Mucosa of rectum (tissue), 2 donors: ENCODE measurements at regions not wholly inside any gene's neighbourhood (a gene's known extent, or its start where the extent isn't known, plus 50 kb on each side); places are given as distances from the start of the nearest gene placed in this dataset.

ENCODE experiments used
- H3K27ac ChIP-seq, 2 donors: one replicate each; pipeline ENCODE4 v1.7.0; 2013; ENCODE audit warnings: inconsistent platforms in 2 of 2, low read depth in 2 of 2, low read length in 2 of 2
- H3K27me3 ChIP-seq, 2 donors: one replicate each; pipeline ENCODE4 v1.7.0; 2013; ENCODE audit warnings: low read length in 2 of 2; ENCODE audit not compliant: control insufficient read depth in 2 of 2, insufficient read depth in 2 of 2
- H3K36me3 ChIP-seq, 2 donors: one replicate each; pipeline ENCODE4 v1.7.0; 2013; ENCODE audit warnings: low read length in 2 of 2; ENCODE audit not compliant: control insufficient read depth in 2 of 2, insufficient read depth in 2 of 2
- H3K4me1 ChIP-seq, 2 donors: one replicate each; pipeline ENCODE4 v1.7.0; 2013; ENCODE audit warnings: low read length in 2 of 2, mild to moderate bottlenecking in 1 of 2; ENCODE audit not compliant: control insufficient read depth in 2 of 2, insufficient read depth in 2 of 2
- H3K4me3 ChIP-seq, 2 donors: one replicate each; pipeline ENCODE4 v1.7.0; 2013; ENCODE audit warnings: low read length in 2 of 2
- H3K9ac ChIP-seq, 2 donors: one replicate each; pipeline ENCODE4 v1.7.0; 2013; ENCODE audit warnings: low read length in 2 of 2, low read depth in 1 of 2, mild to moderate bottlenecking in 1 of 2
- H3K9me3 ChIP-seq, 2 donors: one replicate each; pipeline ENCODE4 v1.7.0; 2013; ENCODE audit warnings: low read length in 2 of 2; ENCODE audit not compliant: control insufficient read depth in 2 of 2
- donor health status: healthy.
- donor health status: Normal muscosa, but diverticular disease.

DNA sequence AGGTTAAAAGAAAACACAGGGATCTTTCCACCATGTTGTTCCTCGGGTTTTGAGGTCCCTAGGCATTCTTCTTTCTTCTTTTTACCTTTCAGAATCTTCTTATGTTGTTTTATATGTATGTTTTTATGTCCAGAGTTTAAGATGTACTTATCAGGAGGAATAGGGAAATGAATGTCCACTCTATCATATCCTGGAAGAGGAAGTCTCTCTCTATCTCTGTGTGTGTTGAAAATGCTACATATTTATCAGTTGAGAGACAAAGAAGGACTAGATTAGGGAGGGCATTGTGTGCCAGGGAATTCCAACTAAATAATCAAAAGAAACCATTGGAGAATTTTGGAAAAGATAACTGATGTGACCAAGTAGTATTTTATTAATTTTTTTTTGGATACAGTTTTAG lies 200.5 kb upstream of the POT1 start:
- Histone ChIP-seq H3K4me3 (no peak overlapping the region), H3K27ac (no peak overlapping the region), H3K4me1 (no peaks in the 10 kb centered on the region), H3K9ac (no peak overlapping the region), H3K27me3 (no peaks in the 10 kb centered on the region), H3K36me3 (no peaks in the 10 kb centered on the region), H3K9me3 (no peaks in the 10 kb centered on the region)

DNA sequence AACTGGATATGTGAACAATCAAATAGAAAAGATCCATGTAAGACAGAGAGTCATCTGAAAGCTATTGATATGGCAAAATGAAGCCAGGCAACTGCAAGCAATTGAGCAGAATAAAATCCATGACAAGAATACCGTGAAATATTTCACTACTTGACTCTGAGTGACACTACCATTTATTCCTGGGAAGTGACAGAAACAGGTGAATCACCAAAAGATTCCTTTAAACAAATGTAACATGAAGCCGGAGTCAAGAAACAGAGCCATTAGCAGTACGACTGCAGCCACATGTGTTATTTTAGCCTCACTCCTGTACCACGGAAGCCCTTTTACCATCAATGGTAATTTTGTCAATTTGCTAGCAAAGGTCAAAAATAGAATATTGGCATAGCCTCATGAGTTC lies 197.7 kb upstream of the POT1 start:
- Histone ChIP-seq H3K9me3 (no peaks in the 10 kb centered on the region), H3K27ac (no peak overlapping the region), H3K9ac (no peak overlapping the region), H3K4me3 (no peak overlapping the region), H3K36me3 (no peaks in the 10 kb centered on the region), H3K27me3 (no peaks in the 10 kb centered on the region), H3K4me1 (no peaks in the 10 kb centered on the region)

DNA sequence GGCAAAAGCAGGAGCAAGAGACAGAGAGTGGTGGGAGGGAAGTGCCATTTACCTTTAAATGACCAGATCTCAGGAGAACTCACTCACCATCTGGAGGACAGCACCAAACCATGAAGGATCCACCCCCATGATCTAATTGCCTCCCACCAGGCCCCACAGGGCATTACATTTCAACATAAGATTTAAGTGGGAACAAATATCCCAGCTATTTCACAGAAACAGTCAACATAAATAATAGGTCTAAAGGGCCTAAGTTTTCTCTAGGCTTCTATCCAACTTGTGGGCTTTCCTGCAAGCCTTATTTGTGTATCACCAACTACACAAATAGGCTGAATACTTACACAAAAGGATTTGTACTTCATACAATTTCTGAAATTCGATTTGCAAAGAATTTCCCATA lies 196.8 kb upstream of the POT1 start:
- H3K27me3 ChIP-seq = no peaks in the 10 kb centered on the region
- H3K27ac ChIP-seq = no peak overlapping the region
- no peaks in the 10 kb centered on the region for H3K36me3 ChIP-seq
- no peaks in the 10 kb centered on the region for H3K9me3 ChIP-seq
- H3K4me3 ChIP-seq = no peak overlapping the region
- H3K9ac ChIP-seq = no peak overlapping the region
- no peaks in the 10 kb centered on the region for H3K4me1 ChIP-seq

DNA sequence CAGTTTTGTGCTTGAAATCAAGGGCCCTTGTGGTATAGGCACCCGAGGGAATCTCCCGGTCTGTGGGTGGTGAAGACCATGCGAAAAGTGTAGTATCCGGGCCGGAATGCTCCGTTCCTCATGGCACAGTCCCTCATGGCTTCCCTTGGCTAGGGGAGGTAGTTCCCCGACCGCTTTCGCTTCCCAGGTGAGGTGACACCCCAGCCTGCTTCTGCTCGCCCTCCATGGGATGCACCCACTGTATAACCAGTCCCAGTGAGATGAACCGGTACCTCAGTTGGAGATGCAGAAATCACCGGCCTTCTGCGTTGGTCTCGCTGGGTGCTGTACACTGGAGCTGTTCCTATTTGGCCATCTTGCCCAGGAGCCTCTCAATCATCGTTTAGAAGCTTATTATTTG lies 195.7 kb upstream of the POT1 start:
- Histone ChIP-seq H3K36me3 (no peaks in the 10 kb centered on the region), H3K4me3 (no peak overlapping the region), H3K27ac (no peak overlapping the region), H3K9me3 (no peaks in the 10 kb centered on the region), H3K9ac (no peak overlapping the region), H3K27me3 (no peaks in the 10 kb centered on the region), H3K4me1 (no peaks in the 10 kb centered on the region)

DNA sequence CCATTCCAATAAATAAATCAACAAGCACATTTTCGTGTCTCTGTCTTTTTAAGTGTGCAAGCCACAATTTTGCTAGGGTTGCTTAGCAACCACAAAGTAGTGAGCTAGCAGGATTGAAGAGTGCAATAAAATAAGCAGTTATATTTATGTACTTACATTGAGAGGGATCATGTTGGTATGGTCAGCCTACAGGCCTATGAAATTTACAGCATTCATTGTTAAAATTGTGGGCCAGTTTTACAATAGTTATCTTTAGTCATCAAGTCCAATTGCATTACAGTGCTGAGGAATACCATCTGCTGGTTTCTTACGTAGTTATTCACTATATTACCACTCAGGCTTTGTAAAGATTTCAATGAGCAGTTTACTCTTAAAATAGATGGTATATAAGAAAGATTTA lies 192.5 kb upstream of the POT1 start:
- H3K9ac ChIP-seq = no peak overlapping the region

DNA sequence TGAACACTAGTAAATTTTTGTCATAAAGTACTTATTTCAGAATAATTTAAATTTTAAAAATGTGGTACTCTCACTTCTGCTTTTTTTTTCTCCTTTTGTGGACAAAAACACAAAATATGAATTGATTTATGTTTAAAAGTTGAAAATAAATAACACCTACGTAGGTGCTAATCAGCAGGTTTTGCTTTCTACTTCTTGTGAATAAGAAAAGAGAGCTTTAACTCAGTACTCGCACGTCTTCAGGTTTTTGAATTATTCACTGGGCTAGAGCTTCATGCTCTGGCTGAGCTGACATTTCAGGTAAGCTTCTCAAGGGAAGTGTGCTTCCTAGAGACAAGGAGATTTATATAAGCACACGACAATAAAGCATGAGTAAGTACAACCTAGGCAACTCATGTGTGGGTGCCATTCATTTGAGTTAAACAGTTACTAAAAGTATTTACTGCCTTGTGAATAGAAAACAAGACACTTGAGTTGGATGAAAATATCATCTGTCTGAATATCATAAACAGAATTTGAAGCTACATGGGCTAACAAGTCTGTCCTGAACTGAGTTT lies 190.0 kb upstream of the POT1 start:
- Histone ChIP-seq H3K36me3 (no peaks in the 10 kb centered on the region), H3K4me1 (no peaks in the 10 kb centered on the region), H3K9ac (no peak overlapping the region), H3K4me3 (no peak overlapping the region), H3K27ac (no peak overlapping the region), H3K27me3 (no peaks in the 10 kb centered on the region), H3K9me3 (no peaks in the 10 kb centered on the region)

More for the DNA sequence above, 192.5 kb upstream of the POT1 start:
- Histone ChIP-seq H3K4me3 (no peak overlapping the region), H3K27ac (no peak overlapping the region), H3K36me3 (no peaks in the 10 kb centered on the region), H3K9me3 (no peaks in the 10 kb centered on the region), H3K27me3 (no peaks in the 10 kb centered on the region), H3K4me1 (no peaks in the 10 kb centered on the region)

DNA sequence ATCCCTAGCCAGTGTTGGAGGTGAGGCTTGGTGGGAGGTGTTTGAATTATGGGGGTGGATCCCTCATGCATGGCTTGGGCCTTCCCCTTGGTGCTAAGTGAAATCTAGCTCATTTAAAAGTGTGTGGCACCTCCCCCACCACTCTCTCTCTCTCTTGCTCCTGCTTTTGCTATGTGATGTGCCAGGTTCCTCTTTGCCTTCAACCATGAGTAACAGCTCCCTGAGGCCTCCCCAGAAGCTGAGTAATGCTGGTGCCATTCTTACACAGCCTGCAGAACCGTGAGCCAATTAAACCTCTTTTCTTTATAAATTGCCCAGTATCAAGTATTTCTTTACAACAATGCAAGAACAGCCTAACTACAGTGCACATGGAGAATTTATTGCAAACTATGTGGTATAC lies 188.8 kb upstream of the POT1 start:
- Histone ChIP-seq H3K9ac (no peak overlapping the region), H3K4me1 (no peaks in the 10 kb centered on the region), H3K27ac (no peak overlapping the region), H3K4me3 (no peak overlapping the region), H3K27me3 (no peaks in the 10 kb centered on the region), H3K9me3 (no peaks in the 10 kb centered on the region), H3K36me3 (no peaks in the 10 kb centered on the region)

DNA sequence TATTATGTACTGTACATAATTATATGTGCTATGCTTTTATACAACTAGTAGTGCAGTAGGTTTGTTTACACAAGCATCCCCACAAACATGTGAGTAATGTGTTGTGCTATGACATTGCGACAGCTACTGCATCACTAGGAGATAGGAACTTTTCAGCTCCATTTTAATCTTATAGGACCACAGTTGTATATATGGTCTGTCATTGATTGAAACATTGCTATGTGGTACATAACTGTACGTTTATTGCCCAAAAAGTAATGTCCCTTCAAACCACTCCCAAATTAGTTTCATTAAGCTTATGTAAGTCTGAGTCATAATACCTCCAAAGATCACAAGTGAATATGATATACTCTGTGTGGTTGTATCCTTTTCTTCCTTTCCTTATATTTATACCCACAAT lies 183.2 kb upstream of the POT1 start:
- Histone ChIP-seq H3K4me1 (no peaks in the 10 kb centered on the region), H3K27ac (no peak overlapping the region), H3K9ac (no peak overlapping the region), H3K4me3 (no peak overlapping the region), H3K9me3 (peaks cover 0 to 4% of the 10 kb centered on the region in 2 donors), H3K36me3 (no peaks in the 10 kb centered on the region), H3K27me3 (no peaks in the 10 kb centered on the region)

DNA sequence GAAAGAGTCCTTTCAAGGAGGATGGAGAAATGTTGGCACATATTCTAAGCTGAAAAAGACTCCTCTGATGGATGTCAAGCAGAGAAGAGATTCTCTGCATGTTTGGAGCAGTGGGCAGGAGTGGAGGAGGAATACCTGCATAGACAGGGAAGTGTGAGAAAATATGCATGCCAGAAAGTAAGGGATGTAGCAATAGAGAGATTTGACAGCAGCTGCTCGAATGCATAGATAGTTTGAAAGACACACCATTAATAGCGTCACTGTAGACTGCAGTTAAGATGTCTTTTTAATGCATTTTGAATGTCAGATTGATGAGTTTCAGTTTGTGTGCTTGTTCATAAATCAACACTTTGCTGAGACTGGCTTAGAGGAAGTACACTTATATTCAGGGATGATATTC lies 169.9 kb upstream of the POT1 start:
- no peaks in the 10 kb centered on the region for H3K9me3 ChIP-seq
- H3K27ac ChIP-seq = no peak overlapping the region
- H3K4me1 ChIP-seq = no peaks in the 10 kb centered on the region
- H3K4me3 ChIP-seq = no peak overlapping the region
- no peak overlapping the region for H3K9ac ChIP-seq
- H3K36me3 ChIP-seq = no peaks in the 10 kb centered on the region
- no peaks in the 10 kb centered on the region for H3K27me3 ChIP-seq

DNA sequence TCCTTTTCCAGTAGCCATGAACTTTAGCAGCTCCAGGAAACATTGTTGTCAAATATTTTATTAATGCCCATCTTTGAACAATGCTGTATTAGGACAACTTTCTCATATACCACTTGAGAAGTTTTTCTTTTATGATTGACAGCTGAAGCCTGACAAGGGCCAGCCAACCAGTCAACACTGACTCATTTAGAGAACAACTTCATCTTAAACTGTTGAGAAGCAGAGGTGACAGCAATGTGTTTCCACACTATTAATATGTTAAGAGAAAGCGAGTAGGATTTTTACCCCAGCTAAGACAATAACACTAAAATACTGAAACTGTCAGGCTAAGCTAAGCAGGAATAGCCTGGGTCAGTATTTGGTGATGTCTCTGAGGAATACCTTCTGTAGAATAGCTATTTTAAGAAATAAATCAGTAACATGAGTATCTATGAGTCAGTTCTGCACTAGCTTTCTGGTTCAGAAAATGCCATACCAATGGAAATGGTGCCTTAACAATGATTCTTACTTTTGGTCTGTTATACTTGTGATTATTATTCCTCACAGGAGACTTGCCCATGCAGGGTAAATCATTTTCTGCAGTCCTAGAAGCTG lies 168.8 kb upstream of the POT1 start:
- Histone ChIP-seq H3K27me3 (no peaks in the 10 kb centered on the region), H3K4me1 (no peaks in the 10 kb centered on the region)

DNA sequence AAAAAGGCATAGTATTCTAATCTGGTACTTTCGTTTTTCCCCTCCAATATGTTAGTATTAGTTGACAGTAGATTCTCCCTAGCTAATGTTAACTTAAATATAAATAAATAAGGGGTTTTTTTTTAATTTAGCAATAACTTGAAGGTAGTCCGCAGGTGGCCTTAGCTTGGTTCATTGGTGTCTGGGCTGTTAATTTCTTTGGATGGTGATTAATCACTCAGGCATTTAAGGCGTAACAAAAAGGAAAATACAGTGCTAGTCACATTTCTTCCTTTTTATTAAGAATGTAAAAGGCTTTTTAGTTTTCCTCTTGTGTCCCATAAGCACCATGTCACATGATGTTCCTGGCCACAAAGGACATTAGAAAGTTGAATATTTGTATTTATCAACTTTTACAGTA lies 161.0 kb upstream of the POT1 start:
- no peak overlapping the region for H3K9ac ChIP-seq
- H3K4me3 ChIP-seq = no peak overlapping the region
- H3K36me3 ChIP-seq = no peaks in the 10 kb centered on the region
- H3K27me3 ChIP-seq = no peaks in the 10 kb centered on the region
- no peak overlapping the region for H3K27ac ChIP-seq
- no peaks in the 10 kb centered on the region for H3K9me3 ChIP-seq
- no peaks in the 10 kb centered on the region for H3K4me1 ChIP-seq

More for the DNA sequence above, 168.8 kb upstream of the POT1 start:
- H3K27ac ChIP-seq = no peak overlapping the region
- no peaks in the 10 kb centered on the region for H3K9me3 ChIP-seq
- no peak overlapping the region for H3K9ac ChIP-seq
- H3K36me3 ChIP-seq = no peaks in the 10 kb centered on the region
- no peak overlapping the region for H3K4me3 ChIP-seq
